Osteoblast (primary cell): ENCODE measurements at regions not wholly inside any gene's neighbourhood (a gene's known extent, or its start where the extent isn't known, plus 50 kb on each side); places are given as distances from the start of the nearest gene placed in this dataset.
"Not testable (repeated sequence)": the region's sequence is repeated elsewhere in the genome, so short reads cannot be mapped to it uniquely, and the experiment has no call there.

ENCODE experiments used
- DNase-seq: peaks from one replicate; pipeline ENCODE4 v3.0.0; 2011; ENCODE audit warnings: low spot score, mixed read lengths; ENCODE audit not compliant: insufficient read length; ENCODE audit errors: missing footprints
- H2AFZ ChIP-seq: 2 replicates; pipeline ENCODE4 v1.6.0; 2011; ENCODE audit warnings: mild to moderate bottlenecking, low read length
- H3K27ac ChIP-seq: 2 replicates; pipeline ENCODE4 v1.5.1; 2011; ENCODE audit warnings: mild to moderate bottlenecking, low read depth, low read length, moderate library complexity
- H3K27me3 ChIP-seq: 2 replicates; pipeline ENCODE4 v1.6.0; 2012; ENCODE audit warnings: mild to moderate bottlenecking, control low read depth, inconsistent platforms, low read length, moderate library complexity; ENCODE audit not compliant: insufficient read depth
- H3K36me3 ChIP-seq: 2 replicates; pipeline ENCODE4 v1.5.1; 2011; ENCODE audit warnings: mild to moderate bottlenecking, low read length, control low read depth, moderate library complexity; ENCODE audit not compliant: insufficient read depth
- H3K4me1 ChIP-seq: 2 replicates; pipeline ENCODE4 v1.5.1; 2011; ENCODE audit warnings: mild to moderate bottlenecking, low read length, control low read depth, moderate library complexity; ENCODE audit not compliant: insufficient read depth
- H3K4me2 ChIP-seq: 2 replicates; pipeline ENCODE4 v1.6.0; 2011; ENCODE audit warnings: mild to moderate bottlenecking, low read length; ENCODE audit not compliant: insufficient read depth
- H3K4me3 ChIP-seq: fragments of 200-600 bp; sonication (generic); 3 replicates; pipeline ENCODE4 v1.5.1; 2012; ENCODE audit warnings: mild to moderate bottlenecking, low read length, inconsistent platforms; ENCODE audit not compliant: insufficient read depth
- H3K79me2 ChIP-seq: 2 replicates; pipeline ENCODE4 v1.6.0; 2012; ENCODE audit warnings: mild to moderate bottlenecking, low read length, control low read depth, inconsistent platforms; ENCODE audit not compliant: insufficient read depth
- H3K9me3 ChIP-seq: 2 replicates; pipeline ENCODE4 v1.5.1; 2011; ENCODE audit warnings: low read depth, low read length, control low read depth
- H4K20me1 ChIP-seq: 2 replicates; pipeline ENCODE4 v1.6.0; 2012; ENCODE audit warnings: mild to moderate bottlenecking, low read length, control low read depth; ENCODE audit not compliant: insufficient read depth
- TF ChIP-seq, protein P1 (sequence below): IDR thresholded peaks from 2 replicates; pipeline ENCODE4 v1.5.1; 2011; ENCODE audit warnings: mild to moderate bottlenecking, low read depth, low read length, moderate library complexity; ENCODE audit errors: extremely low read depth

DNA sequence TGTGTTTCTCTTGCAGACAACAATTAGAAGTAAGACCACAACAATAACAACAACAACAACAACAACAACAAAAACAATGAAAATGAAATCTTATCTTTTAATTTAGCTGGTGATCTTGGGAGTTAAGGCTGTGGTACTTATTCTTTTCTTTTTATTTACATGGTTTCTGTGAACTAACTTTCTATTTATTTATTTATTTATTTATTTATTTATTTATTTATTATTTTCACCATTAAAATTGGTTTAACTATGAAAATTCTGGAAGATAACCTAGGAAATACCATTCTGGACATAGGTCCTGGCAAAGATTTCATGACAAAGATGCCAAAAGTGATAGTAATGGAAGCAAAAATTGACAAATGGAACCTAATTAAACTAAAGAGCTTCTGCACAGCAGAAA, 102.5 kb upstream of the PNPT1 start:
- no peak for DNase-seq
- no peaks in the 10 kb centered on the region for H4K20me1 ChIP-seq
- no peak overlapping the region for H3K27ac ChIP-seq
- TF ChIP-seq, protein P1, sequence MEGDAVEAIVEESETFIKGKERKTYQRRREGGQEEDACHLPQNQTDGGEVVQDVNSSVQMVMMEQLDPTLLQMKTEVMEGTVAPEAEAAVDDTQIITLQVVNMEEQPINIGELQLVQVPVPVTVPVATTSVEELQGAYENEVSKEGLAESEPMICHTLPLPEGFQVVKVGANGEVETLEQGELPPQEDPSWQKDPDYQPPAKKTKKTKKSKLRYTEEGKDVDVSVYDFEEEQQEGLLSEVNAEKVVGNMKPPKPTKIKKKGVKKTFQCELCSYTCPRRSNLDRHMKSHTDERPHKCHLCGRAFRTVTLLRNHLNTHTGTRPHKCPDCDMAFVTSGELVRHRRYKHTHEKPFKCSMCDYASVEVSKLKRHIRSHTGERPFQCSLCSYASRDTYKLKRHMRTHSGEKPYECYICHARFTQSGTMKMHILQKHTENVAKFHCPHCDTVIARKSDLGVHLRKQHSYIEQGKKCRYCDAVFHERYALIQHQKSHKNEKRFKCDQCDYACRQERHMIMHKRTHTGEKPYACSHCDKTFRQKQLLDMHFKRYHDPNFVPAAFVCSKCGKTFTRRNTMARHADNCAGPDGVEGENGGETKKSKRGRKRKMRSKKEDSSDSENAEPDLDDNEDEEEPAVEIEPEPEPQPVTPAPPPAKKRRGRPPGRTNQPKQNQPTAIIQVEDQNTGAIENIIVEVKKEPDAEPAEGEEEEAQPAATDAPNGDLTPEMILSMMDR: no peak
- H3K4me2 ChIP-seq: no peak overlapping the region
- H3K79me2 ChIP-seq: no peaks in the 10 kb centered on the region
- H3K27me3 ChIP-seq: no peaks in the 10 kb centered on the region
- H3K4me1 ChIP-seq: no peaks in the 10 kb centered on the region
- H3K9me3 ChIP-seq: no peaks in the 10 kb centered on the region
- no peak overlapping the region for H2AFZ ChIP-seq
- no peaks in the 10 kb centered on the region for H3K36me3 ChIP-seq
- no peak overlapping the region for H3K4me3 ChIP-seq

DNA sequence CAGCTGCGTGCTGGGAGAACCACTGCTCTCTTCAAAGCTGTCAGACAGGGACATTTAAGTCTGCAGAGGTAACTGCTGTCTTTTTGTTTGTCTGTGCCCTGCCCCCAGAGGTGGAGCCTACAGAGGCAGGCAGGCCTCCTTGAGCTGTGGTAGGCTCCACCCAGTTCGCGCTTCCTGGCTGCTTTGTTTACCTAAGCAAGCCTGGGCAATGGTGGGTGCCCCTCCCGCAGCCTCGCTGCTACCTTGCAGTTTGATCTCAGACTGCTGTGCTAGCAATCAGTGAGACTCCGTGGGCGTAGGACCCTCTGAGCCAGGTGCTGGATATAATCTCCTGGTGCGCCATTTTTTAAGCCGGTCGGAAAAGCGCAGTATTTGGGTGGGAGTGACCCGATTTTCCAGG, 100.0 kb upstream of the PNPT1 start:
- not testable (repeated sequence) for H3K27ac ChIP-seq, DNase-seq, H4K20me1 ChIP-seq, H3K79me2 ChIP-seq, H3K4me3 ChIP-seq, H2AFZ ChIP-seq, H3K4me2 ChIP-seq, H3K36me3 ChIP-seq, H3K4me1 ChIP-seq, H3K9me3 ChIP-seq, H3K27me3 ChIP-seq

DNA sequence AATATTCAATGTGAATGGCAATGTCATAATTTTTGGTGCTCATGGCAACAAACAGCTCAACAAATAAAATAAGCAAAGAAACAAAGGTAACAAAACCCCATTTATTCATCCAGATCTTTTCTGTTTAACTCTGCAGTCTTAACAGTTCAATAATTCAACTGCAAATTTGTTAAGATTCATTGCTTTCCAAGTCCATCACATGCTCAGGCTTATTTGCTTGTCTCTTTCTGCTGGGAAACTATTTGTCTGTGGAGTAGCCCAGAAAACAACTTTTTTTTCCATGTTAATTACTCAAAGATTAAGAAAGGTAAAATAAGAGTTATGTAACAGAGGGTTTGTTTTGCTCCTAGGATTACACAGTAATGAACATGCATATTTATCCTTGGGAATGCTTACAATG, 92.6 kb upstream of the PNPT1 start:
- Histone ChIP-seq H3K27me3 (no peaks in the 10 kb centered on the region), H4K20me1 (no peaks in the 10 kb centered on the region), H3K4me3 (no peak overlapping the region), H3K4me2 (no peak overlapping the region), H3K36me3 (no peaks in the 10 kb centered on the region), H3K79me2 (no peaks in the 10 kb centered on the region), H3K9me3 (no peaks in the 10 kb centered on the region), H3K4me1 (no peaks in the 10 kb centered on the region), H2AFZ (no peak overlapping the region), H3K27ac (no peak overlapping the region)
- TF ChIP-seq, protein P1: no peak
- no peak for DNase-seq

DNA sequence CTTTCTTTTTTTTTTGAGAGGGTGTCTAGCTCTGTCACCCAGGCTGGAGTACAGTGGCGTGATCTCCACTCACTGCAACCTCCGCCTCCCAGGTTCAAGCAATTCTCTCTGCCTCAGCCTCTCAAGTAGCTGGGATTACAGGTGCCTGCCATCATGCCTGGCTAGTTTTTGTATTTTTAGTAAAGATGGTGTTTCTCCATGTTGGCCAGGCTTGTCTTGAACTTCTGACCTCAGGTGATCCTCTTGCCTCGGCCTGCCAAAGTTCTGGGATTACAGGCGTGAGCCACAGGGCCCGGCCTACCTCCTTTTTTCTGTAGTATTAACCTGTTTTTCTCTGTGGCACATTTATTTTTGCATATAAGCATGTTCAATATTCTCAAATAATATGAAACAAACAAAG, 90.1 kb upstream of the PNPT1 start:
- H3K27ac ChIP-seq, H3K36me3 ChIP-seq, DNase-seq, H4K20me1 ChIP-seq, H3K4me3 ChIP-seq, H2AFZ ChIP-seq, H3K9me3 ChIP-seq, H3K27me3 ChIP-seq, H3K79me2 ChIP-seq, H3K4me2 ChIP-seq: not testable (repeated sequence)
- peaks cover 14% of the 10 kb centered on the region for H3K4me1 ChIP-seq

DNA sequence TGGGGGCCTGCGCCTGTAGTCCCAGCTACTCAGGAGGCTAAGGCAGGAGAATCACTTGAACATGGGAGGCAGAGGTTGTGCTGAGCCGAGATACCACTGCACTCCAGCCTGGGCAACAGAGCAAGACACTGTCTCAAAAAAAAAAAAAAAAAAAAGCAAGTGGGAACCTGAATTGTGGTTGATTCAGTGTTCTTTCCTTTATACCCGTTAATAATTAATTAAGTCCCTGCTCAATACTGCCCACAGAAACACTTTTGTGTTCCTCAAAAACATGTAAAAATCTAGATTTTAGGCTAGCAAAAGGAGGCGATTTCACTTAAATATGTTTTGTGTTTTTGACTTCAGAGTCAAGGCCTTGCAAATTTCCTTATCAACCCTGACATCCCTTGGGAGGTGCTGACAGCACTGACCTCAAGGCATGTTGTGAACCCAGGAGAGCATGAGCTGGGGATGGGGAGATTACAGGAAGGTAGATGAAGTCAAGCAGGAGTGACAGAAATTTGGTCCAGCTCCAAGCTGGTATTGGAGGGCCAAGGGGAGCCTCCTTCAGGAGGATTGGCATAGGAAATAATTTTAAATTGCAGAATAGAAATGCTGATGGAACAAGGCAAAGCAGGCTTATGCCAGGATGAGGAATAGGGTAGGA, 89.0 kb upstream of the PNPT1 start:
- Histone ChIP-seq H4K20me1 (no peaks in the 10 kb centered on the region), H3K4me1 (peaks cover 14% of the 10 kb centered on the region), H3K79me2 (no peaks in the 10 kb centered on the region), H2AFZ (no peak overlapping the region), H3K27me3 (no peaks in the 10 kb centered on the region), H3K4me3 (no peak overlapping the region), H3K27ac (no peak overlapping the region), H3K36me3 (no peaks in the 10 kb centered on the region), H3K4me2 (no peak overlapping the region), H3K9me3 (no peaks in the 10 kb centered on the region)
- TF ChIP-seq, protein P1: no peak
- DNase-seq: no peak
